MM.1S (cell line): ENCODE measurements at regions not wholly inside any gene's neighbourhood (a gene's known extent, or its start where the extent isn't known, plus 50 kb on each side); places are given as distances from the start of the nearest gene placed in this dataset.

Experiments used
- CTCF ChIP-seq: fragments of 300-600 bp; sonication (generic); IDR thresholded peaks from 2 replicates; pipeline ENCODE4 v1.5.1; 2016; ENCODE audit warnings: antibody characterized with exemption, low read length, mixed read lengths
- EZH2 ChIP-seq: fragments of 300-600 bp; sonication (generic); optimal IDR thresholded peaks from 2 replicates; pipeline ENCODE3; 2017; ENCODE audit warnings: low read depth, mild to moderate bottlenecking, antibody characterized with exemption, low read length, mixed read lengths
- EZH2phosphoT487 ChIP-seq: fragments of 300-600 bp; sonication (generic); IDR thresholded peaks from 2 replicates; pipeline ENCODE4 v1.6.1; 2018; ENCODE audit warnings: antibody characterized with exemption, low read length

GRCh38 chr4:110372485-110372884, 103.5 kb upstream of the ENPEP start:
- TF ChIP-seq CTCF (no peak), EZH2 (no peak), EZH2phosphoT487 (no peak)
